ENCODE measurements at regions not wholly inside any gene's neighbourhood (a gene's known extent, or its start where the extent isn't known, plus 50 kb on each side); places are given as distances from the start of the nearest gene placed in this dataset.

GRCh38 chr12:61397668-61398067 lies 862.5 kb upstream of the USP15 start:
- TF ChIP-seq EZH2 (IDR thresholded peaks at IDR 0.05; ENCODE audit: borderline replicate concordance, low read length), result no peak
- no peak for TF ChIP-seq CTCF (conservative IDR thresholded peaks at IDR 0.05 in 1 of 2, IDR thresholded peaks at IDR 0.05 in 1 of 2; ENCODE audit: extremely low read depth in 1 of 2, insufficient read depth in 1 of 2, low read depth in 1 of 2, low read length in 2 of 2)

All from mammary epithelial cell (primary cell).